GM10248 (cell line): ENCODE measurements at regions not wholly inside any gene's neighbourhood (a gene's known extent, or its start where the extent isn't known, plus 50 kb on each side); places are given as distances from the start of the nearest gene placed in this dataset.
"Not testable (repeated sequence)": the region's sequence is repeated elsewhere in the genome, so short reads cannot be mapped to it uniquely, and the experiment has no call there.

Experiments
- CTCF ChIA-PET: fragments of 300-600 bp; sonication (Branson Sonifier 250); formaldehyde crosslinking; extraction: SDS; loops from one replicate; lab custom pipeline; 2021; ENCODE audit warnings: antibody characterized with exemption; lab: Yijun Ruan, JAX
- POLR2A ChIA-PET: fragments of 350-650 bp; sonication (Branson Sonifier 250); formaldehyde crosslinking; extraction: SDS; loops from one replicate; lab custom pipeline; 2020; ENCODE audit warnings: antibody characterized with exemption; lab: Yijun Ruan, JAX
- DNase-seq: peaks from one replicate; pipeline ENCODE4 v3.0.0; 2012; ENCODE audit errors: extremely low spot score
- TF ChIP-seq, protein P1 (sequence below): IDR thresholded peaks from 2 replicates; pipeline ENCODE4 v1.5.1; 2012; ENCODE audit warnings: mild to moderate bottlenecking, low read depth; ENCODE audit errors: extremely low read depth, missing control alignments, control extremely low read depth

DNA sequence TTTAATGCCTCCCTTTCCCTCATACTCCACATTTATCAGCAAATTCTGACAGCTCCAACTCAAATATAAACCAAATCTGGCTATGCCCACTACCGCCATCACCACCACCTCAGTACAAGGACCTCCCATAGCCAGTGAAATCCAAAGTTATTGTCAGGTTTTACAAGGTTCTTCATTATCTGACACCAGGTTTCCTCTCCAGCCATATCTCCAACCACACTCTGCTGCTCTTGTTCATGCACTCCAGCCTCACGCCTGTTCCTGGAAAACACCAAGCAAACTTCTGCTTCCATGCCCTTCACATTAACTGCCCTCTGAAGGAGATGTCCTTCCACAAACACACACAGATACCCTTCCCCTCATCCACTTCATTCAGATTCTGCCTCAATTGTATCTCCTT lies 102.2 kb upstream of the MIR17HG start:
- ChIA-PET POLR2A (no interaction called here), CTCF (interaction anchor here (0.8 to 2.5 kb wide), 7 partner anchors 8 to 167 kb away, joined by 3 to 8 read pairs (median 5); no protein-coding TSS in a partner anchor)
- DNase-seq, result no peak
- TF ChIP-seq, protein P1, sequence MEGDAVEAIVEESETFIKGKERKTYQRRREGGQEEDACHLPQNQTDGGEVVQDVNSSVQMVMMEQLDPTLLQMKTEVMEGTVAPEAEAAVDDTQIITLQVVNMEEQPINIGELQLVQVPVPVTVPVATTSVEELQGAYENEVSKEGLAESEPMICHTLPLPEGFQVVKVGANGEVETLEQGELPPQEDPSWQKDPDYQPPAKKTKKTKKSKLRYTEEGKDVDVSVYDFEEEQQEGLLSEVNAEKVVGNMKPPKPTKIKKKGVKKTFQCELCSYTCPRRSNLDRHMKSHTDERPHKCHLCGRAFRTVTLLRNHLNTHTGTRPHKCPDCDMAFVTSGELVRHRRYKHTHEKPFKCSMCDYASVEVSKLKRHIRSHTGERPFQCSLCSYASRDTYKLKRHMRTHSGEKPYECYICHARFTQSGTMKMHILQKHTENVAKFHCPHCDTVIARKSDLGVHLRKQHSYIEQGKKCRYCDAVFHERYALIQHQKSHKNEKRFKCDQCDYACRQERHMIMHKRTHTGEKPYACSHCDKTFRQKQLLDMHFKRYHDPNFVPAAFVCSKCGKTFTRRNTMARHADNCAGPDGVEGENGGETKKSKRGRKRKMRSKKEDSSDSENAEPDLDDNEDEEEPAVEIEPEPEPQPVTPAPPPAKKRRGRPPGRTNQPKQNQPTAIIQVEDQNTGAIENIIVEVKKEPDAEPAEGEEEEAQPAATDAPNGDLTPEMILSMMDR, result no peak

DNA sequence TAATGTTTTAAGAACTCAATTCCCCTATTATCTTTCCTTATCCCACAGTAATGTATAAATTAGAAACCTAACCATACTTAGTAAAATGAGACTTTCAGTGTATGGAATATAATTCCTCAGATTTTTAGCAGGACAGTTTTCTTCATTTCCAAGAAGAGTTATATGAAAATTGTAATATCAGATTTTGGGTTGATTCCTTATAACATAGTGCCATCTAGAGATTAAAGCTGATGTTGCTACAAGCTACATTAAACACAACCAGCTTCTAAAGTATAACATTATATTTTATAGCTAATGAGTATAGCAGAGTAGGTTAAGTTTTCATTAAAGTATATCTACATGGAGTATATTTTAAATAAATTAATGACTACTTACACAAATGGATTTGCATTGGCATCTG lies 99.7 kb upstream of the MIR17HG start:
- DNase-seq, result no peak
- POLR2A ChIA-PET, result no interaction called here
- TF ChIP-seq, protein P1, result peak; percentile 27

DNA sequence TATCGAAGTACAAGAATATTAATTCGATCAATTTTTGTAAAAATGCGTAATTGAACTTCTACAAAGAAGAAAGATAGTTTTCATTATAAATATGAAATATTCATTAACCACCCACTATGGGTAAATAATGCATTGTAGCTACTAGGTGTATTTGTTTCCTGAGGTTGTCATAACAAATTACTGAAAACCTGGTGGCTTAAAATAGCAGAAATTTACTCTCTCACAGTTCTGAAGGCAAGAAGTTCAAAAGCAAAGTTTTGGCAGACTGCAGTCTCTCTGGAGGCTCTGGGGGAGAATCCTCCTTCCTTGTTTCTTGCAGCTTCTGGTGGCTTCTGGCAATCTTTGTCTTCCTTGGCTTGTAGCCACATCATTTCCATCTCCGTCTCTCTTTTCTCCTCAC lies 99.2 kb upstream of the MIR17HG start:
- DNase-seq, result no peak
- TF ChIP-seq, protein P1, result no peak
- CTCF ChIA-PET, result interaction anchor here (1.0 to 2.0 kb wide), 5 partner anchors 10 to 170 kb away, joined by 3 to 7 read pairs (median 4); no protein-coding TSS in a partner anchor
- POLR2A ChIA-PET, result no interaction called here

More for the DNA sequence above, 99.7 kb upstream of the MIR17HG start:
- CTCF ChIA-PET, result interaction anchor here (1.0 to 2.0 kb wide), 5 partner anchors 9 to 170 kb away, joined by 3 to 7 read pairs (median 4); no protein-coding TSS in a partner anchor

DNA sequence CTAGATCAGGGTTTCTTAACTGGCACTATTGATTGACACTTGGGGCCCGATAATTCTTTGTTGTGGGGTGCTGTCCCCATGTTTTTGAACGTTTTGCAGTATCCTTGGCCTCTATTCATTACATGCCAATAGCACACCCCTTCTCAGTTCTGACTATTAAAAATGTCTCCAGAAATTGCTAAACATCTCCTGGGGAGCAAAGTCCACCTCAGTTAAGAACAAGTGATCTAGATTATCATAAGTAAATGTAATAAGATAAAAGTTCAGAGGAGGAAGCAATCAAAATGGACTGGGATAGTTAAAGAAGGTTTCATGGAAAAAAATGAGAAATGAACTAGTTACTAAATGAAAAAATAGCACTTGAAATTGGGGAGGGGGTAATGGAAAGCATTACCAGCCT lies 98.1 kb upstream of the MIR17HG start:
- CTCF ChIA-PET, result no interaction called here
- no peak for DNase-seq
- POLR2A ChIA-PET, result no interaction called here
- TF ChIP-seq, protein P1, result no peak

DNA sequence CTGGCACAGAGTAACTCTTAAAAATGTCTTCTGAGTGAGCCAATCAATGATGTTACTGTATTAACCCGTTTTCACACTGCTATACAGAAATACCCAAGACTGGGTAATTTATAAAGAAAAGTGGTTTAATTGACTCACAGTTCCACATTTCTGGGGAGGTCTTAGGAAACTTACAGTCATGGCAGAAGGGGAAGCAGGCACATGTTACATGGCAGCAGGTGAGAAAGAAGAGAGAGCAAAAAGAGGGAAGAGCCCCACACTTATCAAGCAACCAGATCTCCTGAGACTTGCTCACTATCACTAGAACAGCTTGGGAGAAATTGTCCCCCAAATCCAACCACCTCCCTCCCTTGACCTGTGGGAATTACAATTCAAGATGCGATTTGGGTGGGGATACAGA lies 97.6 kb upstream of the MIR17HG start:
- no peak for DNase-seq
- TF ChIP-seq, protein P1, result no peak

DNA sequence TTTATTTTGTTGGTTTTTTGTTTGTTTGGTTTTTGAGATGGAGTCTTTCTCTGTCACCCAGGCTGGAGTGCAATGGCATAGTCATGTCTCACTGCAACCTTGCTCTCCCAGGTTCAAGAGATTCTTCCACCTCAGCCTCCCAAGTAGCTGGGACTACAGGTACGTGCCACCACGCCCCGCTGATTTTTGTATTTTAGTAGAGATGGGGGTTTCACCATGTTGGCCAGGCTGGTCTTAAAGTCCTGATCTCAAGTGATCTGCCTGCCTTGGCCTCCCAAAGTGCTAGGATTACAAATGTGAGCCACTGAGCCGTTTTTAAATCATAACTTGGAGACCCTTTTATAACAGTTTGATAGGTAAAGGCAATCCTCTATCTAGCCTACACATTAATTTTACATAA lies 95.9 kb upstream of the MIR17HG start:
- POLR2A ChIA-PET, CTCF ChIA-PET, DNase-seq: not testable (repeated sequence)

More for the DNA sequence above, 97.6 kb upstream of the MIR17HG start:
- ChIA-PET POLR2A (no interaction called here), CTCF (no interaction called here)

DNA sequence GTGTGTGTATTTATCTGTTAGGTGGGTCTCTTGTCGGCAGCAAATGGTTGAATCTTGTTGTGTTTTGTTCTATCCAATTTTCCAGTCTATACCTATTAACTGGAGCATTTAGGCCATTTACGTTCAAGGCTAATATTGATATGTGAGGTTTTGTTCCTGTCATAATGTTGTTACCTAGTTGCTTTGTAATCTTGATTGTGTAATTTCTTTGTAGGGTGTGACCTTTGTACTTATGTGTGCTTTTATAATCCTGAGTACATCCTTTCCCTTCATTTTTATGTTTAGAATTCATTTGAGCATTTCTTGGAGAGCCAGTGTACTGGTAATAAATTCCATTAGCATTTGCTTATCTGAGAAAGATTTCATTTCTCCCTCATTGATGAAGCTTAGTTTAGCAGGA lies 83.0 kb upstream of the MIR17HG start:
- ChIA-PET POLR2A (no interaction called here), CTCF (interaction anchor here (1.1 kb wide), 1 partner anchor 9 kb away, joined by 4 read pairs; no protein-coding TSS in a partner anchor)
- DNase-seq, result no peak
- TF ChIP-seq, protein P1, result no peak
